ENCODE measurements at regions not wholly inside any gene's neighbourhood (a gene's known extent, or its start where the extent isn't known, plus 50 kb on each side); places are given as distances from the start of the nearest gene placed in this dataset.

GRCh38 chr7:113217314-113217713 lies 99.0 kb upstream of the SMIM30 start:
- in situ Hi-C loops (cut with MboI; ENCODE audit: low sequenced_read_pairs), result no loop called here
- no peak overlapping the region for H3K18ac ChIP-seq (ENCODE audit: low read depth, low read length)
- H4K20me1 ChIP-seq (ENCODE audit: insufficient read depth, low read length), result no peaks in the 10 kb centered on the region
- H3K9me1 ChIP-seq (ENCODE audit: insufficient read depth, low read length), result no peaks in the 10 kb centered on the region
- POLR2A ChIA-PET (ENCODE audit: unreplicated experiment), result no interaction called here
- ATAC-seq (ENCODE audit: low read depth) (no peak), DNase-seq (no peak)
- no peak overlapping the region for H3K4ac ChIP-seq (ENCODE audit: low read depth, low read length)
- no peaks in the 10 kb centered on the region for H3K4me1 ChIP-seq (ENCODE audit: control insufficient read depth, insufficient read depth, low read length)
- H3K79me1 ChIP-seq (ENCODE audit: low read depth in 1 of 2, low read length in 2 of 2), result no peaks in the 10 kb centered on the region
- H4K8ac ChIP-seq (ENCODE audit: low read depth in 2 of 2, low read length in 2 of 2), result 0 out of 4 replicates have a peak overlapping the region, but pooled peaks of 1 of the 2 experiments have one; percentile 22
- no peak overlapping the region for H3K4me2 ChIP-seq (ENCODE audit: low read depth, low read length)
- no TSS peak for BruUV-seq (replicated peaks)
- H2AFZ ChIP-seq (replicated peaks; ENCODE audit: low read length, poor library complexity), result no peak overlapping the region
- CTCF ChIA-PET, result no interaction called here
- no peak overlapping the region for H3K9ac ChIP-seq (ENCODE audit: low read depth, low read length)
- no peak overlapping the region for H4K91ac ChIP-seq (ENCODE audit: insufficient read depth, low read depth, low read length)
- H2BK120ac ChIP-seq (ENCODE audit: low read depth, low read length), result no peak overlapping the region
- no peak overlapping the region for H3K56ac ChIP-seq (ENCODE audit: extremely low read depth, insufficient read depth, low read length)
- no peak for TF ChIP-seq CHD1 (IDR thresholded peaks at IDR 0.05; ENCODE audit: low read depth, low read length)
- no peak for TF ChIP-seq CEBPB (IDR thresholded peaks at IDR 0.05; ENCODE audit: low read depth, low read length)
- no peak for TF ChIP-seq NFE2L2 (IDR thresholded peaks at IDR 0.05; ENCODE audit: low read depth, low read length)
- TF ChIP-seq ELK1 (IDR thresholded peaks at IDR 0.05; ENCODE audit: borderline replicate concordance, low read depth, low read length), result no peak
- no peak for TF ChIP-seq MAFK (IDR thresholded peaks at IDR 0.05; ENCODE audit: low read depth, low read length)
- TF ChIP-seq SMC3 (IDR thresholded peaks at IDR 0.05; ENCODE audit: low read depth, low read length), result no peak
- TF ChIP-seq BHLHE40 (IDR thresholded peaks at IDR 0.05; ENCODE audit: low read depth, low read length), result no peak
- TF ChIP-seq RFX5 (IDR thresholded peaks at IDR 0.05; ENCODE audit: low read depth, low read length), result no peak
- no peak for TF ChIP-seq MAZ (IDR thresholded peaks at IDR 0.05; ENCODE audit: borderline replicate concordance, low read depth, low read length)
- no peak for TF ChIP-seq MXI1 (IDR thresholded peaks at IDR 0.05; ENCODE audit: borderline replicate concordance, low read depth, low read length)
- no peak for TF ChIP-seq FOS (IDR thresholded peaks at IDR 0.05; ENCODE audit: low read depth, low read length)
- no peak for TF ChIP-seq RAD21 (IDR thresholded peaks at IDR 0.05; ENCODE audit: low read length)
- TF ChIP-seq POLR2A (IDR thresholded peaks at IDR 0.05; ENCODE audit: low read depth, low read length), result no peak
- TF ChIP-seq USF2 (IDR thresholded peaks at IDR 0.05; ENCODE audit: low read depth, low read length), result no peak
- no peak for TF ChIP-seq RCOR1 (IDR thresholded peaks at IDR 0.05; ENCODE audit: insufficient replicate concordance, low read length)
- no peak for TF ChIP-seq CTCF (conservative IDR thresholded peaks at IDR 0.05; ENCODE audit: low read depth, low read length)
- H2AK5ac ChIP-seq (ENCODE audit: low read depth, low read length), result no peak overlapping the region
- no peak overlapping the region for H2BK20ac ChIP-seq (ENCODE audit: low read depth, low read length)
- no peaks in the 10 kb centered on the region for H3K27me3 ChIP-seq (ENCODE audit: control insufficient read depth, insufficient read depth, low read length)
- dilution Hi-C loops (cut with HindIII; ENCODE audit: low sequenced_read_pairs, unreplicated experiment), result no loop called here
- H2AK9ac ChIP-seq (replicated peaks; ENCODE audit: low read depth, low read length, poor library complexity), result no peak overlapping the region
- no CpG with 5 or more reads among the region's 4 CpGs for WGBS, 2 experiments (ENCODE audit: extremely low coverage in 2 of 2, insufficient read length in 1 of 2)
- H3K23ac ChIP-seq (ENCODE audit: low read depth, low read length), result no peak overlapping the region
- no peak overlapping the region for H3K4me3 ChIP-seq (ENCODE audit: insufficient read depth, low read depth, low read length)
- intact Hi-C loops (cut with micrococcal nuclease), result no loop called here
- H3K9me3 ChIP-seq (ENCODE audit: control insufficient read depth, insufficient read depth, low read length), result no peaks in the 10 kb centered on the region
- no peak overlapping the region for H3K27ac ChIP-seq (ENCODE audit: insufficient read depth, low read length)
- H3K36me3 ChIP-seq (ENCODE audit: control insufficient read depth, insufficient read depth, low read length), result no peaks in the 10 kb centered on the region
- H4K5ac ChIP-seq (ENCODE audit: low read depth, low read length), result no peak overlapping the region
- H3K14ac ChIP-seq (replicated peaks; ENCODE audit: low read depth, low read length), result no peak overlapping the region; the same call in 1 of the 2 replicates
- no peak overlapping the region for H2BK5ac ChIP-seq (ENCODE audit: low read depth, low read length, poor library complexity, severe bottlenecking)
- H2BK15ac ChIP-seq (ENCODE audit: low read depth, low read length), result no peak overlapping the region

Data from IMR-90 (cell line).